Activated CD8-positive, alpha-beta memory T cell treated with anti-CD3 and anti-CD28 coated beads for 4 hours (primary cell): ENCODE measurements at regions not wholly inside any gene's neighbourhood (a gene's known extent, or its start where the extent isn't known, plus 50 kb on each side); places are given as distances from the start of the nearest gene placed in this dataset.

Experiments used
- DNase-seq, 2 donors: peaks; one replicate each; pipeline ENCODE4 v3.0.0-alpha.2; 2020; ENCODE audit warnings: low read depth in 2 of 2

- DNase-seq = no peak
Observed at GRCh38 chr2:40507432-40507831, 55.5 kb upstream of the SLC8A1 start.

GRCh38 chr2:40510304-40510703, 58.4 kb upstream of the SLC8A1 start:
- DNase-seq = no peak

DNA sequence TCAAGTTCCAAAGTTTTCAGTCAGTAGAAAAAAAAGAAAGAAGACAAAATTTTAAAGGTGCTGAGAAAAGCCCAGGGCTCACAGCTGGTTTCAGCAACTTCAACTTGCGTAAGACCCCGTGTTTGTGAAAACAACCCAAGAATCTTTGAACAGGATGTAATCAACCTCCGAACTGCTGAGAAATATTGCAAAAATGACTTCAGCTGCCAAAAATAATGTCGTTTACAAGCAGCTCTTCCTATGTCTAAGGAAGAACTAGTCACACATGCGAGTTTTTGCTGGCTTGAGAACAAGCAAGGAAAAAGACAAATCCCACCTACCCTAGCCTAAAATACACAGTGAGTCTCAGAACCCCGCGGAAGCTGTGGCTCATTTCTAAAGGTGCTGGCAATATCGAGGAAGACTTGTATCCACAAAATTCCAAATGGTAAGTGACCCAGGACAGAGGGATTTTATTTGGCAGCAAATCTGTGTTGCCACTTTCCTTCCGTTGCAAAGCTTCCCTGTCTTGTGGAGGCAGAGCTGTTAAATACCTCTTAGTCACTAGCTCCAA, 59.8 kb upstream of the SLC8A1 start:
- DNase-seq = no peak

DNA sequence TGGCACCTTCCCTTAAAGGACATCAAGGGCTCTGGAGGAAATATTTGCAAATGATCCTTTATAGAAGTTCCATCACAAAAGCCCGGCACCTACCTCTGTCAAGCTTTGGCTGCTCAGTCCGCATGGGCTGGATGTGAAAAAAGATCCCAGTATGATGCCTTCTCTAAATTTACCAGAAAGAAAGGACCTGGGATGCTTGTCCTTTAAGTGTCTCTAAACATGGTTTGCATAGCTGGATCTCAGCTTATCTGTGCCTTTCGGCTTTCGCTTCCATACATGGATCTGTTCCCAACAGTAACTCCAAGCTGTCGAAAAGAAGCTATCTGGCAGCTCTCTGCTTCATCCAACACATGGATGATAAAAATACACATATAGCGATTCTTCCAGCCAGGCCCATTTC, 60.4 kb upstream of the SLC8A1 start:
- DNase-seq = no peak

DNA sequence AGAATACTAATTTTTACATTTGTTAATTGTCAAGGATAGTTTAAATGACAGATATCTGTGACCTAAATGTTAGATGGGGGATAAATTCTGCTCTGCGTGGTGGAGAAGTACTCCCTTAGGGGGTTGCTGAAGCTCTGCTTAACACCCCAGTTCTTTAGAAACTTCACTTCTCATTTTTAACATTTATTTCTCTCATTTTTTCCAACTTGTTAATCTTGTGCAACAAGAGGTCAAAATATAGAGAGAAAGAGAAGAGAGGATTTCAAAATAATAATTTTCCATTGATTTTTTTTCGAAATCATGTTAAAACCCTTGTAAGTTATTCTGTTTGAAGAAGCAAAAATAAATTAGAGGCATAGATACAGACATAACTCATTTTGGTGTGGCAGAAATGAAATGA, 61.3 kb upstream of the SLC8A1 start:
- DNase-seq = no peak

- DNase-seq = no peak
Observed at GRCh38 chr2:40516604-40517003, 64.7 kb upstream of the SLC8A1 start.

DNA sequence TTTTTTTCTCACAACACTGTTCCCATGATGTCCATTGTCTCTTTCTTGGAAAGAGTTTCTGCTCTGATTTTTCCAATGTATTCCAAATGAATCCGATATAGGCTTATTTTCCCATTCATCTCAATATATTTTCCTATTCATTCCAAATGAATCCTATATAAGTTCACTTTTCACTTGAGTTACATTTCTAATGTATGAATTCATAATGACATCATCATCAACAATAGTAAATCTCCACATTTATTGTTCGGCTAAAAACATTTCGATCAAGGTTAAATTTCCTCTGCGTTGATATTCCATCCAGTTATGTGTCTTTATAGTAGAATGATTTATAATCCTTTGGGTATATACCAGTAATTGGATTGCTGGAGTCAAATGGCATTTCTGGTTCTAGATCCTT, 76.7 kb upstream of the SLC8A1 start:
- no peak for DNase-seq

- no peak for DNase-seq
Observed at GRCh38 chr2:40531359-40531758, 79.5 kb upstream of the SLC8A1 start.

GRCh38 chr2:40534528-40534927, 82.6 kb upstream of the SLC8A1 start:
- no peak for DNase-seq

GRCh38 chr2:40535972-40536371, 84.1 kb upstream of the SLC8A1 start:
- no peak for DNase-seq

DNA sequence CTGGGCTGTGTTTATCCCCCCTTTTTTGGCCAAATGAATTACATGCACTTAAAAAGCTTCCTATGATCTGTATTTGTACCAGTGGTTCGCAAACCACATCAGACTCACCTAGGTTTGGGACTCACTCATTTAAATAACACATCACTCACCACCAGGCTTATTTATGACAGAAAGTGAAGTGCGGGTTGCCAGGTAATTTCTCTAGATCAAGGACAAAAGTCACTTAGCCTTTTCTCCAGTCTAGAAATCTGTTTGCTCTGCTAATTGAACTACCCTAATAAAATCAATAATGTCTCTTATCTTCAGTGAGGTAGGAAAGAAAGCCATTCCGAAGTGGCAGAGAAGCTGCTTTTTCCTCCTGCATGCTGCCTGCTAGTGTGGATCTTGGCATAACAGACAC, 88.1 kb upstream of the SLC8A1 start:
- DNase-seq = no peak

DNA sequence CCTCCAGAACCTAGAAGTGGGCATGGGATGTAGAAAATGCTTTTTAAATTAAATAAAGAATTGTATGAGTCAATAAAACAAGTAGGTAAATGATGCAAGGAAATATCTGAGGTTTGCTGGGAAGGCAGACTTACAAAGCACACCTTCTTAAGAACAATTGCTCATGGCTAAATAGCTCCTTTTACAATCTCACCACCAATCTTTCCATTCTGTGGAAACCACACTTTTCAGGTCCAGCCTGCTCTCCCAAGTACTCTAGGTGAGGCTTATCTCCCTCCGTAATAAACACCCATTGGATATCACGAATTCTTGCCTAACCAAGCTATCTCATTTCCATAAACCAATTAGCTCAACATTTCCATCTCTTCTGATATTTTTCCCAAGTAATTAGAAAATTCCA, 91.5 kb upstream of the SLC8A1 start:
- no peak for DNase-seq

DNA sequence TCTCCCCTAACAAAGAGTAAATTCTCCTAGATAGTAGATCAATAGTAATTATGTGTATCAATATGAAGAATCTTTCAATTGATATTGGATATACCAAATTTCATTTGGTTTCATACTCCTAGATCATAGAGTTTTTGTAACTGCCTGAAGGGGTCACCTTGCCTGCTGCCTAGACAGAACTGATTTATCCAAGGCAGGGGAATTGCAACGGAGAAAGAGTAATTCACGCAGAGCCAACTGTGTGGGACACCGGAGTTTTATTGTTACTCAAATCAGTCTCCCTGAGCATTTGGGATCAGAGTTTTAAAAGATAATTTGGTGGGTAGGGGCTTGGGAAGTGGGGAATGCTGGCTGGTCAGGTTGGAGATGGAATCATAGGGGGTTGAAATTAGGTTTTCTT, 92.2 kb upstream of the SLC8A1 start:
- no peak for DNase-seq

- no peak for DNase-seq
Observed at GRCh38 chr2:40545645-40546044, 93.8 kb upstream of the SLC8A1 start.

DNA sequence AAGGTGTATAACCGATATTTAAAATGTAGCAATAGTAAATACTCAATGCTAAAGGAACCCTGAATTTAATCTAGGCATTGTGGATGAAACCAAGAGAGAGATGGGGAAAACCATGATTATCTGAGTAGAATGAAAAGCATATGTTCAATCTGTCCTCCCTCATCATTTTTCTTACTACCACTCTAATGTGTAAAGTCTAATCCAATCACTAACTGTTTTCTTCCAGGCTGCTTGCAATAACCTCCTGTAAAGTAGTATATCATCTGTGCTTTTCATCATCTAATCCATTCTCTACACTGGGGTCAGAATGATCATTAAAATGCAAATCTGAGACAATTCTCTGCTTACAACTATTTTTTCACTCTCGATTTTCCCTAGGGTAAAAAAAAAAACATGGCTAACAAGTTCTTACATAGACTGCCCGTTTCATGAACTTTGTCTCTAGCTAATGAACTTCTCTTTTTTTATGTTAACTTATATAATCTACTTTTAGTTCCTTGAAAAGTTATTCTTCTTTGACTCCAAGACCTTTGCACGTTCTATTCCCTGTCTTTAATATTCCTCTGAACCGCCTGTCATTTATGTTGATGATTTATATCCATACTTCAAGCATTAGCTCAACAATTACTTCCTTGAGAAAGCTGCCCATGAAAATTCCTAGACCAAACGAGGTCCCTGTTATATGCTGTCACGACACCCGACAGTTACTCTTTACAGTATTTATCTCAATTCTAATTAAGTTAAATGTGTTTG, 94.7 kb upstream of the SLC8A1 start:
- DNase-seq = no peak

- no peak for DNase-seq
Observed at GRCh38 chr2:40548521-40548920, 96.6 kb upstream of the SLC8A1 start.

DNA sequence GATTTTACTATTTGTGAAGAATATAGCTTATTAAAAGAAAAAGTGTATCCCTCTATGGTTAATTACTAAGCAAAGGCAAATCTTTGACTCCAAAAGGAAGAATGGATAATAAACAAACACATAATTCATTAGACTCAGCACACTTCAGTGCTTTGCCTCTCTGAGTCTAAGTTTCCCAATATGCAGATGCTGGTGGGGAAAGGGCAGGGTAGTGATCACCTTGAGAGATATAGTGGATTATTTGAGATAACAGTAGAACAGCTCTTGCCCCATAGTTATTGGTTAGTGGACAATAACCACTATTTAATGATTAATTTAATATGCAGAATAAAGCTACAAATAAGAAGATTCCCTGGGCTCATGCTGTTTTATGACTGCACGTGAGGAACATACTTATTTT, 98.2 kb upstream of the SLC8A1 start:
- DNase-seq = no peak

GRCh38 chr2:40551081-40551480, 99.2 kb upstream of the SLC8A1 start:
- DNase-seq = no peak

GRCh38 chr2:40554665-40555294, 102.9 kb upstream of the SLC8A1 start:
- DNase-seq = no peak

DNA sequence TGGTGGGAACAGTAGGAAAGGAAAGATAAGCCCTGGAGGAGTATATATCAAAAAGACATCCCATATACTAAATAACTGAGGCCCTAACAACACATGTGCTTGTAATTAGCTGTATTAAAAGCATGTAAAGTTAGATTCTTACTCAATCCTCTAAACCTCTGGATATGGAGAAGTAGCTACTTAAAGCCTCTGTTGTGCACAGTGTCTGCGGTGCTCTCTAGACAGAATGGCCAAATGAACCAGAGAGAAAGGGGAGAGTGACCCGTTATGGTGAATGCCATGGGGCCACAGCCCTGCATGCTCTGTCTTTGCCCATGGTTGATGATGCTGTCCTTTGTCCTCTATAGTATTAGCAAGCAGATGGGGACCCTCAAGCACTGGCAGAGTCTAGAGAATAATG, 104.4 kb upstream of the SLC8A1 start:
- DNase-seq = no peak

GRCh38 chr2:40556739-40557138, 104.8 kb upstream of the SLC8A1 start:
- DNase-seq = no peak

- DNase-seq = no peak
Observed at GRCh38 chr2:40558761-40559160, 106.9 kb upstream of the SLC8A1 start.

DNA sequence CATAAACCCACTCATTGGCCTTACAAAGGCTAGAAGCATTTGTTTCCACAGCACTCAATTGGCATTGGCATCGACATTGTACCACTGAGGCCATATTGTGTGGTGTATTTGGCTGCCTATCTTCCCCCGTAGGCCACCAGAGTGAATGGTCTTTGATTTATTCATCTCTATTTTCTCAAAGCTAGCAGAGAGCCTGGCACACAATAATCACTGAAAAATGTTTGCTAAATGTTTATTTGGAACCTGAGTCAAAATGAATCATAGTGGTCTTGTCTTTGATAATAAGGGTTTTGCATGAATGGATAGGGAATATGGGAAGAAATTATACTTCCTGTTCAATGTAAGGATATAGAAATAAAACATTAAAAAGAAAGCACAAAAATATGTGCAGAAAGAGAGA, 107.3 kb upstream of the SLC8A1 start:
- DNase-seq = no peak

- DNase-seq = no peak
Observed at GRCh38 chr2:40564184-40564583, 112.3 kb upstream of the SLC8A1 start.
